ENCODE measurements at regions not wholly inside any gene's neighbourhood (a gene's known extent, or its start where the extent isn't known, plus 50 kb on each side); places are given as distances from the start of the nearest gene placed in this dataset.

DNA sequence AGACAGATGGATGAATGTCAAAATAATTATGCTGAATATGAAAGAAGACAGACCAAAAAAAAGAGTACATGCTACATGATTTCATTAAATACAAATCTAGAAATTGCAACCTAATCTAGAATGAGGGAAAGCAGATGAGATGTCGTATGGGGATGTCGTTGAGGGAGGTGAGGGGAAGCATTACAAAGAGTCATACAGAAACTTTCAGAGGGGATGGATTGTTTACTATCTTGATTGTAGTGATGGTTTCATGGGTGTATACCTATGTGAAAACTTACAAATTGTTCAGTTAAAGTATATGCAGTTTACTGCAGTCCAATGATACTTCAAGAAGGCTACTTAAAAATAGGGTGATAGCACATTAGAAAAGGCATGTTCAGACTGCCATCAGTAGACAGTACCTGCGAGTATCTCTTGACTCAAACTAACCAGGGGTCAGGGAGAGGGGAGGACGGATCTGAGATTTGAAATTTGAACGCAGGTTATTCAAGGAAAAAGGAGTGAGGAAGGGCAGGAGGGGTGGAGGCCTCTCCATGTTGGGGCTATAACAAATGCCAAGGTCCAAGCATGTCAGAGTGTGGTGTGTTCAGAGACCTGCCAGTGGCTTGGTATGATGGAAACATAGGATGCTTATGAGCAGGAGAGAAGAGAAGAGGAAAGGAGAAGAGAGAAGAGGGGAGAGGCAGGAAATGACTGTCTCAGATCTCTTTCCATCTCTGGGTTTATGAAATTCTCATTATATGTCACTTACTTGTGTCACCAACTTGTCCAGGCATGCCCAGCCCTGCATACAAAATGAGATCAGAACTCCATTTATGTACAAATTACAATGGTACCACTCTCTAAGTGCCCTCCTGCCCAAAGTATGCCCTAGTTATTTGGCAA is 257.3 kb upstream of the CXCR4 start:
- no peak for DNase-seq (ENCODE audit: low spot score)

DNA sequence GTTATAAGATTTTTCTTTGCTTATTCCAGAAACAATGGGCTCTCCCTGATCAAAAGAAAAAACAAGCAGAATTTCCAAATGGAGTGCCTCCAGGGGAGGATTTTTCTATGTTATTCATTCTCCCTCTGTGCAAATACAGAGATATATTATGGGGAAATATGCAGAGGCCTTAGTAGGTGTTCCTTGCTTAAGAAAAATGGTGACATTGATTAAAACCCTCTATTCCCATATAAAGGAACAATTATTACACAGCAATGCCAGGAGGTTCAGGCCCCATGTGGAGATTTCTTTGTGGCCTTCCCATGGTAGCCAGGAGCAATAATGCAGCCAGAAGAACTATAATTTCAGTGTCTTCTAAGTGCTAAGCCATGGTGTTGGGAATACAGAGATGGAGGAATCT is 255.9 kb upstream of the CXCR4 start:
- no peak for DNase-seq (ENCODE audit: low spot score)

DNA sequence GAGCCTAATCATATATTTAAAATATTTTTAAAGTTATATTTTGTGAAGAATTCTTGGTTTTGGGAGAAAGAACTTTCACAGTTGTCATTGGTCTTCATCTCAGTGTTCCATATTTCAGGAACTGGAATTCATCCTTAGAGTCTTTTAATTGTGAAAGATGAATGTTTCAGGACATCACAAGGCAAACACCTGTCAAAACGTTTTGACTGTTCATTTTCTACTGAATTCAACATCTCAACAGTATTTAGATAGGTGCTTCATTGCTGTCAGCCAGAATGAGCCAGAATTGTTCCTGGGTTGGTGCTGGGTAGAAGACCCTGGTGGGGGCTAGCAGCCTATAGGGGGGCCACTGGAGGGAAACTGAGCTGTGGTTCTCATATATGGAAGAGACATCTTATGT is 255.1 kb upstream of the CXCR4 start:
- DNase-seq (ENCODE audit: low spot score) = no peak

DNA sequence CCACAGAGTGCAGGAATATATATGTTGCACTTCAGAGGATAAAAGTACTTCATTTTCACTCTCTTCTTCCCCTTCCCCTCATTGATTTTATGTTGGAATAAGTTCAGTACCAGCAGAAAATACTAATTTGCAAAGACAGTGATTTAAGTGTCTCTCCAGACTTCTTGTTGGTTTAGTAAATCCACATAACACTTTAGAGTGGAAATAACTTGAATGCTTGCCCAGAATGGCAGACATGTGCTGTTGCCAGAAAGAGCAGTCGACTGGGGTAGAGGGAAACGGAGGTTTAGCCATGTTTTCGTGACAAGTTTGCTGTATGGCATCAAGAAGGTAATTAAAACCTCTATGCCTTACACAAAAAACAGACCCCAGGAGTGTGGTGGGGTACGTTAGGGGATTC is 246.0 kb upstream of the CXCR4 start:
- no peak for DNase-seq (ENCODE audit: low spot score)

DNA sequence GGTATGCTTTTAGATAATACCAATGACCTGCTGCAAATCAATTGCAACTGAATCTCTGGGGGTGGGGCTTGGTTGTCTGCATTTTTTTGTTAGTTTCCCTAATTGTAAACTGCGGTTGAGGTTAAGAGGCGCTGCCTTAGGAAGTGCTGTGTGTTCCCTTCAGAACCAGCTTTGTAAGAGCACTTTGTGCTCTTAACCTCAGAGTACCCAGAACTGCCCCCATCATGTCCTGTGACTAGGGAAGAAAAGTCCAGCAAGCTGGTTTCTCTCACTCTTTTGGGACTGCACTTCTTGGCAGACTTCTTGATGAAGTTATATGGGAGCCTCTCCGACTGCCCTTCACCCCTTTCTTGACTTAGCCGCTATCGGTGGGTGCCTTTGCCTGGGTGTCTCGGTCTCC is 245.5 kb upstream of the CXCR4 start:
- DNase-seq (ENCODE audit: low spot score) = no peak

DNA sequence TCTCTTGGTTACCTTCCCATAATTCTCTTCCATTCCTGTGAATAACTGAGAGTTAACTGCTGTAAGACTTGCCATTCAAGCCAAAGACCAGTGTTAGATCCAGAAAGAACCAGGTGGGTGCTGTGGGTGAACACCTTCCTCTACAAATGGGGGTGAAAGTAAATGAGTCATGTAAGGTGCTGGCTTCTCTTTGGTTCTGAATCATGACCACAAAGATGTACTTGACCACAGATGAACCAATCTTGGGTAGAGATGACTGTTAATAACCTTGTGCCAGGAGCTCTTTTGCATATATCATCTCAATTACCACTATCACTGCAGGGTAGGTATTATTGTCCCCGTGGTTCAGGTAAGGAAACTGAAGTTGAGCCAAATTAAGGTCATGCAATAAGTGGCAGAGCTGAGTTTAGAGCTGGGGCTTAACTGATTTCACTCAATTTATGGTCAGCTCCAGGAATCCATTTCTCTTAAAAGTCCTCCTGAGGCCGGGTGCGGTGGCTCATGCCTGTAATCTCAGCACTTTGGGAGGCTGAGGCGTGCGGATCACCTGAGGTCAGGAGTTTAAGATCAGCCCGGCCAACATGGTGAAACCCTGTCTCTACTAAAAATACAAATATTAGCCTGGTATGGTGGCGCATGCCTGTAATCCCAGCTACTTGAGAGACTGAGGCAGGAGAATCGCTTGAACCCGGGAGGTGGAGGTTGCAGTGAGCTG is 244.9 kb upstream of the CXCR4 start:
- no peak for DNase-seq (ENCODE audit: low spot score)

DNA sequence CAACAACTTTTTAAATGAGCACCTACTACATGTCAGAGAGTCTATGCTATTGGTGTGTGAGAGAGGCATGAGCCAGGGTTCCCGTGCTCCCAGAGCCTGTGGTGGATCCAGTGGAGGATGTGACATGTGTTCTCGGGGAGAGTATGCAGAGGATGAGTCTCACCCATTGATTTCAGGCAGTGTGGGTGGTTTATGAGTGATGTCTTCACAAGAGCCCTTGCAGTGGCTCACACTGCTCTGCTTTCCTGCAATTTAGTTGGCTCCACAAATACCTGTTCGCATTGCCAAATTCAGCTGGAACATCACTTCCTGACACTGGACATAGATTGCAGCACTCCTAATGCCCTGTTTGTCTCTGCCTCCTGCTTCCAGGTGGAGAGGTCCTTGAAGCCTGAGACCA is 243.6 kb upstream of the CXCR4 start:
- no peak for DNase-seq (ENCODE audit: low spot score)

DNA sequence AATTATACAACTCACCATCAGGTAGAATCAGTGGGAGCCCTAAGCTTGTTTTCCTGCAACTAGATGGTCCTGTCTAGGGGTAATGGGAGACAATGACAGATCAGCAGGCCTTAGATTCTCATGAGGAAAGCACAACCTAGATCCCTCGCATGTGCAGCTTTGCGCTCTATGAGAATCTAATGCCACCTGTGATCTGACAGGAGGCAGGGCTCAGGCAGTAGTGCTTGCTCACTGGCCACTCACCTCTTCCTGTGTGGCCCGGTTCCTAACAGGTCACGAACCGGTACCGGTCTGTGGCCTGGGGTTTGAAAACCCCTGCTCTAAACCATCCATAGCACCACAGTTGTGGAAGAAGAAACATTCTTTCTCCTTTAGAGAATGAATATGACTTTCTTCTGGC is 242.8 kb upstream of the CXCR4 start:
- no peak for DNase-seq (ENCODE audit: low spot score)

DNA sequence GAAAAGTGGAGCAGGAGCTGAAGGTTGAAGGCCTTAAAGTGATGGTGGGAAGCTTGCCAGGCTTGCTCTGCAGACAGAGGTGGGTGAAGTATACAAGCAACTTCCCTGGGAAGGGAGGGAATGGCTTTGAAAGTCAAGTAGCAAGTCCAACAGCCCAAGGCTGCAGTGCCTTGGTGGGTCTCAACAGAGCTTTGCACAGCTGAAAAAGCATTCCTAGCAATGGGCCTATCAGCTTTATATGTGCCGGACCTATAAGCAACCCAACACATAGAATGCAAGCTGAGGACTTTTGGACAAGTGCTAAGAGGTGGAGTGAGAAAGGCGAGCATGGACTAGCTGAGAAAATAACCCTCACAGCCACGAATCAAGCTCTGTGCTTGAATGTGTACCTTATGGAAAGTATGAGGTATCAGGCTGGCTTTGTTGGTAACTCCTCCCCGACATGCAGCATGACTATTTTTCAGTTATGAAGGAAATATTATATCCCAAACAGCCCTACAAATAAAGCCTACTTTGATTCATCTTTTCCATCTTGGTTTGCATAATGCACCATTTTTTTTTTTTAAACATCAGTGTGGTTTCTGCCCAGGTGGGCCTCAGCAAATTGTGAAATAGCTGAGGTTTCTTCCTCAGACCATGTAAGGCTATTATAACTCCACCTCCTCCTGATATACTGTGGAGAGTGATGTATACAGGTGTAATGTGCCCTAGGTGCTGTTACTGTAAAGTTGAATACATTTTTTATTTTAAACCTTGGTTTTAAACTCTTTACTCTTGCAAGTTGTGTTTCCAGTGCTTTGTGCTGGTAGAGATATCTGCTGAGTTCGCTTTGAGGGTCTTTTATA is 241.4 kb upstream of the CXCR4 start:
- no peak for DNase-seq (ENCODE audit: low spot score)

DNA sequence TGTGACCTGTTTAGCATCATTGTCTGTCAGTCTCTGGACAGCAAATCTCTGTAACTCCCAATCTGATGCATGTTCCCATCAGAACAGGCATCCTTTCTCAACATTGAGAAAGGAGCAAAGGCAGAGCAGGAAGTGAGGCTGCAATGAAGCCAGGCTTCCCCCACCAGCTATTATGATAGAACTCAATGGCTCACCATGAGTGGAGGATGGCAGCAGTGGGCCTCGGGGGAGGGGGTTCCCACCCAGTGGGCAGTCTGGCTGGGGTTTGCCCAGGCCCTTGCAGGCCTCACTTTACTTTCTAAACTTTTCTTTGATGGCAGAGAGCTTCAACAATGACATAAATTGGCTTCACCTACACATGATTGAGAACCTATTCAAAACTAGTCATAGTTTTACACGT is 240.6 kb upstream of the CXCR4 start:
- no peak for DNase-seq (ENCODE audit: low spot score)

DNA sequence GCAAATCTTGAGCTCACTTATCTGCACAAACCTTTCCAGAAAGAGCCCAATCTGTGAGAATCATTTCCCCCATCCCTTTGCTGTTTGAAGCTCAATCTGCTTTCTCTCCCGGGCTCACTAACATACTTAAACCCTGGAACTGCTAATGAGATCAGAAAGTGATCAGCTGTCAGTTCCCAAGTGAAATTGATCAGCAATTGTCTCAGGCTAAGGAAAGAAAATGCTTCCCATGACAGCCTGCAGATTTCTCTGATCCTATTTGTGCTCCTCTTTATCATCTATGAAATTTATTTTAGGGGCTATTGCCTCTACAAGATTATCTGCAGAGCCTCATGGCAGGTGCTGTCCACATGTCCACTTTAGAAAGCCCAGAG is 239.0 kb upstream of the CXCR4 start:
- DNase-seq (ENCODE audit: low spot score) = no peak

DNA sequence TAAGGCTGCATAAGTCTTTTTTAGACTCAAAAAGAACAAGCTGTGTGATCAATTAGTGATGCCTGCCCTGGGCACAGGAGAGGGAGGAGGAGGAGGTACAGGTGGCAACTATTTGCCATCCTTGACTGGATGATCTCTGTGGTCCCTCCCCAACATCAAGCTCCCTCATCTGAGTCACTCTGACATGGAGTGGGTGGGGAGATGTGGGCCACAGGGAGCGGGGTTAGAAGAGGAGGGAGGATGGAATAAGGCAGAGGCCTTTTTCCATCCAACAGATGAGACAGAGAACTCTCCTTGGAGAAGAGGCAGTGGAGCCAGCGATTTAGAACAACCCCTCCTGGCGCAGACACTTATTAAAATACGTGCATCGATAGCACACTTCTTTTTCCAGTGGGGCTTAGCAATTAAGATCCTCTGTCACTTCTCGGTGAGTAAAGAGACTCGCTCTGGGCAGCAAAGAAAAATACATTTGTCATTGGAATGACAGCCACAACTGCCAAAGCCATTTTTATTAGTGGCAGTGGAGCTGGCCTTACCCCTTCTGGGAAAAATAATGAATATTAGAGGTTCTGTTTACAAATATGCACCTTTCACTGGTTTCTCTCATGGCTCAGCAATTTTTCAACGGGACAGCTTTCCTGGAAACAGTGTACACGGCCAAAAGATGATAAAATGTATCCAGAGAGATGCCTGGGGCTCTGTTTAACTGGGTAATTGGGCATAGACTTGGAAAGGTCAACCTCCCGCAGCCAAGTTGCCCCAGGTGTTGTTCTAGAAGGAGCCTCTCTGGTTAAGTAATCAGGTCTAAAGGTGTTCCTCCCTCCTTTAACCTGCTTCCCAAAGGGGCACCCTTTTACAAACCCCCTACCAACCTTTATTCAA is 238.4 kb upstream of the CXCR4 start:
- no peak for DNase-seq (ENCODE audit: low spot score)

DNA sequence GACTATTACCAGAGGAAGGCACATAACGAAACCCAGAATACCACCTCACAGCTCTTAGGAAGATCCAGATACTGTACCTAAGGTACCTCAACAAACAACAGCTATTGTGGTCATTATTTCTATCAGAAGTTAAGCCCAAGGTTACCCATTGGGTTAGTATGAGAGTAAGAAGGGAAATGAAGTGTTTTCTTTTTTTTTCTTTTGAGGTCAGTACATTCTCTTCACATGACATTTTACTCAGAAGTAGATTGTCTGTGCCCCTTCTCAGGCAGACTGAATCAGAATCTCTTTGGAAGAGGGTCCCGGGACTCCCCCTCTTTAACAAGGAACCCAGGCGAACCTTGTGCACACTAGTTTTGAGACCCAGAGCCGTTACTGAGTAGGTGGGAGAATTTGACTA is 233.7 kb upstream of the CXCR4 start:
- no peak for DNase-seq (ENCODE audit: low spot score)

DNA sequence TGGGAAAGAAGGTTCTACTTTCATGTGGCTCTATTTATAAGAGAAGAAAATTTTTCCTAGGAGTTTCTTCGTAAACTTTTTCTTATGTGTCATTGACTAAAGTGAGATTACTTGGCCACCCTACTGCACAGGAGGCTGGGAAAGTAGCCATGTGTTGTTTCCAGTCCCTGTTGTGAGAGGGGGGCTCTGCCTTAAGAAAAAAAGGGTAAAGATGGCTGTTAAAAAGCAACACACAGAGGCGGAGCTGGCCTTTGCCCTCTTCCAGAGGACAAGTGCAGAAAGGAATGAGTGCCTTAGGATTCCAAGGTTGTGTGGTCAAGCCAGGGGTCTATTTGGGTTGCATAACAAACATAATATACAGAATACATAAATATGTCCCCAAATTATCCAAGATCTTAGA is 230.0 kb upstream of the CXCR4 start:
- DNase-seq (ENCODE audit: low spot score) = no peak

DNA sequence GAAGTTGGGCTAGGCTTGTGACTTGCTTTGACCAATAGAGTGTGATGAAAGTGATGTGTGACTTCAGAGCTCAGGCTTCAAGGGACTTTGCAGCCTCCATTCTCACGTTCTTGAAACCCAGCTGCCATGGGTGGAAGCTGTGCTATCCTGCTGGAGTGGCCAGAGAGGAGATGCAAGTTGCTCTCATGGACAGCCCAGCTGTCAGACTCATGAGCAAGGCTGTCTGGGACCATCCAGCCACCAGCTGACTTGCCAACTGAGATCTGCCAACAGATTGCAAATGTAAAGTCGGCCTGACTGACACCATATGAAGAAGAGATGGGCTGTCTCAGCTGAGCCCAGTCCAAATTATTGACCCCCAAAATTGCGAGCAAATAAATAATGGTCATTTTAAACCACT is 226.4 kb upstream of the CXCR4 start:
- no peak for DNase-seq (ENCODE audit: low spot score)

DNA sequence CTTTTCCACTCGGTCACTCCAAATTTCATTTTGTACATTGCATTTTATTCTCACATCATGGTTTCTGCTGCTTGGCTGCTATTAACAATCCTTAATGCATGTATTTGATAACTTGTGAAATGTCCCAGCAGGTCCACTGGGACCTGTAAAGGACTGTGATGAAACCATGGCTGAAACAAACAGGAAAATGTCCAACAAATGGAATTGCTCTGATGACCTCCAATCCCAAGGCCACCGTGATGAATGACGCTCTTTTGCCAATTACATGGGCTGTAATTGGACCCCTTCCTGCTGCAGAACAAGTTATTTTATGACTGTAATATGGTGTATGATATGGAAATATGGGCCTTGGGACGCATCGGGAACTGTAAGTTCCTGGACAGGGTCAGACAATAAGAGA is 224.2 kb upstream of the CXCR4 start:
- DNase-seq (ENCODE audit: low spot score) = no peak

DNA sequence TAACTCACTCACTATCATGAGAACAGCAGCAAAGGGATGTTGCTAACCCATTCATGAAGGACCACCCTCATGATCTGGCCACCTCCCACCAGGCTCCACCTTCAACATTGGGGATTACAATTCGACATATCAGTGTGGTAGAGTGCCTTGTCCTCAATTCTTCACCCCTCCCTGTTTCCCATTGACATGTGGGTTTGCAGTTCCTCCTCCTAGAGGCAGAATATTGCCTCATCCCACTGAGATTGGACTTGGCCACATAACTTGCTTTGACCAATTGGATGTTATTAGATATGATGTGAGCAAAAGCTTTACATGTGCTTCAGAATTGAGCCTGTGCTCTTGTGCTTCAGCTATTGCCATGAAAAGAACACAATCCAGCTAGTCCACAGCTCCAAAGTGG is 217.0 kb upstream of the CXCR4 start:
- no peak for DNase-seq (ENCODE audit: low spot score)

DNA sequence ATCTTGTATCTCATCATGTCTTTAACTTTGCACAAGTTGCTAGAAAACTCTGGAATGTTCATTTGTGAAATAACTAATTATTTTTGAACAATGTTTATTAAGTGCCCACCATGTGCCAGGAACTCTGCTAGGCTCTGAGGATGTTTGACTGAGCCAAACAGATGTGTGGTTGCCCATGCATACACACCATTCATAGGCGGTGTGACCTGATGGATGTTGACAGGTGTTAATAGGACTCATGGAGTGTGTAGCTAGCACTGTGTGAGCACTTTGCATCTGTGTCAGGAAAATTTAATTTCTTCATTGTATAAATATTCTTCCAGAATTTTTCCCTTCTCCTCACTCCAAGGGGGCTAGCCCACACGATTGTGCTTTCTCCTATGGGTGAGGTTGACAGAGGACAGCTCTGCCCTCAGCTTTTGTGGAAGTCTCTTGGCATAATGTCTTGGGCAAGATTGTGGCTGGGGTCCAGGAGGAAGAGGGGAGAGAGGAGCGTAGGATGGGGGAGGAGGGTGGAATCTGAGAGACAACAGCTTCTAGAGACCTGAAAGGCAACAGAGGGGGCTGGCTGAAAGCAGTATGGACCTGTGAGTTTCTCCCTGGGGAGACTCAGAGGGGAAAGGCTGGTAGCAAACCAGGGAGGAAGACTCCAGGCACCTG is 214.6 kb upstream of the CXCR4 start:
- DNase-seq (ENCODE audit: low spot score) = no peak

DNA sequence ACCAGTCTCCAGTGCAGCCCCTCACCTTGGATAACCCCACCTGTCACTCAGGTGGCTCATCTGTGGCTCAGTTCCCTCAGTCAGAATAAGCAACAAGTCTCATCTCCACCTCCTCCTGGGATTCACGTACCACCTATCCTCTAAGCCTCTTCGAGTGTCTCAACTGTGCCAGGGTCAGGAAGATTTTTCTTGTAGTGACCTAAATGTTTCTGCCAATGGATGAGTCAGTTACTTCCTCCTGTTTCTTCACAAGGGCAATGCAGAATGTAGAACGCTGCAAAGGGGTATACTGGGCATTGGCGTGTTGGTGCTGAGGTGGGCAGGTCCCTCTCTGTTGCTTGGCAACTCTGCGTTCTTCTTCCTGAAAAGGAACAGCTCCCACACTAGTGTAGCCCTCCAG is 213.3 kb upstream of the CXCR4 start:
- no peak for DNase-seq (ENCODE audit: low spot score)

DNA sequence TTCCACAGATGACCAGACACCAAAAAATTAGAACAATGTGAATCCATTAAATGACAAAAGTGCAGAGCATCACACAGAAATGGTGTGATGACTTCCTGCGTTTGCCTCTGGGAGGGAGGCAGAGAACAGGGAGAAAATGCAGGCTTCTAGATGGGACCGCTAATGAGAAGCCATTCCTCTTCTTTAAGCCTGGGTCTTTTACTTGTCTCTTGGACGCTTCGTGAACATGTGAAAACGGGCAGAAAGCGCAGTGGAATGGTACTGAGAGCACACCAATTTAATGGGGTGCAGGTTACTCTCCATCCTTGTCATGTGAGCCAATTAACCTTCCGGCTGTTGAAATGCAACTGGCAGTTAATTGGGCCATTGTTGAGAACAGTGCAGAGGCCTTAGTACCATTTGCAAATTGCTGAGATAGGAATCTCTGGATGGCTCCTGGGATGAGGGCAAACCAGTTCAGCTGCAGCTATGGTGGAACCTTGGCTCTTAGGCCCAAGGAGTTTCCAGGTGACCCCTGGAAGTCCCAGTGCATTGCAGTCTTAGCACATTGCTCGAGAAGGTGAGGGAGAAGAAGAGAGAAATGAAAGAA is 210.4 kb upstream of the CXCR4 start:
- no peak for DNase-seq (ENCODE audit: low spot score)

All from A172 (cell line).